ENCODE measurements at regions not wholly inside any gene's neighbourhood (a gene's known extent, or its start where the extent isn't known, plus 50 kb on each side); places are given as distances from the start of the nearest gene placed in this dataset.

DNA sequence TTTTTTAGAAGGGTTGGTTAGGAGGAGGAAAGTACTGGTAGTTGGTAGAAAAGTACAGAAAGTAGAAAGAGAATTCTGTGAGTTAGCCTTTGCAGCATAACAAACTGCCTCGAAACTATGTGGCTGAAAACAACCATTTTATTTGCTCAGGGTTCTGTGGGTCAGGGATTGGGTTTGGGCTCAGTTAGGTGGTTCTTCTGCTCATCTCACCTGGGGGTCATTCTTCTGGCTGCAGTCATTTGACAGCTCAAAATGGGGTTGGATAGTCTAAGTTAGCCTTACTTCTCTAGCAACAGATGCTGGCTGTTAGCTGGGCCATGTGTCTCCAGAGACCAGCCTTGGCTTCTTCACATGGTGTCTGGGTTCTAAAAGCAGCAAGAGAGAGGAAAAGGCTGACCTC, 119.4 kb downstream of the SMIM20 start:
- DNase-seq (ENCODE audit: low read depth), result no peak
- TF ChIP-seq CTCF (IDR thresholded peaks at IDR 0.05; ENCODE audit: control insufficient read depth, insufficient read depth, low read depth, low read length, missing control alignments), result no peak
- no peak overlapping the region for H3K4me3 ChIP-seq (ENCODE audit: control insufficient read depth, low read depth, low read length)

DNA sequence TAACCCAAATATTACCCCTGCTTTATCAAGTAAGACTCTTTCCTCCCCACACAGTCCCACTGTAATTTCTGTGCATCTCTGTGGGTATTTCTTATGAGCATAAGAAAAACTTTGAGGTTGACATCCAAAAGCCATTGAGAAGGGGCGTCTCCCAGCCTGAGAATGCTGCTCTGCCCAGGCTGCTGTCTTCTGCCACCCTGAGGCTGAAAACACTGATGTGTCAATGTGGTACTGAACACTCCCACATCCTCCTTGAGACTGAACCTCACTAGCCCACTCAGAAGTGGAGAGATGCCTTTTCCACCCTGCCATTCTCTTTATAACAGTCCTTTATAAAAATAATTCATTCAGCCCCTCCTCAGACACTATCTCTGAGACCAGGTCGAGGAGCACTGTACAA, 120.8 kb downstream of the SMIM20 start:
- DNase-seq (ENCODE audit: low read depth), result no peak
- H3K4me3 ChIP-seq (ENCODE audit: control insufficient read depth, low read depth, low read length), result no peak overlapping the region
- no peak for TF ChIP-seq CTCF (IDR thresholded peaks at IDR 0.05; ENCODE audit: control insufficient read depth, insufficient read depth, low read depth, low read length, missing control alignments)

DNA sequence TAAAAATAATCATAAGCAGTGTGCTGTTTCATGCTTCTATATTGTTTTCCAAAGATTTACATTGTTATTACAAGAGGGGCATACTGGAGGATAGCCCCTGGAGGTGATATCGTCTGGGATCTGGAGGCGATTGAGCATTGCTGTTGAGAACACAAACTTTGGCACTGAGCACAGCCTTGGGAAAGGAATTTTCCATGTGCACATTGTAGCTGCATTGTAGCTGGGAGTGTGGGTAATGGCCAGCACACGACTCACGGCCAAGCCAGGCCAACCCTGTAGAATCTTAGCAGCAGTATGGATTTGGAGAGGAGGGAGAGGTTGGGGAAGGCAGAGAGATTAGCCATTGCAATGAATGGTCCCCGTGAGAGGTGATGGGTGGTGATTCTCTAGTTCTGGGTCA, 121.9 kb downstream of the SMIM20 start:
- TF ChIP-seq CTCF (IDR thresholded peaks at IDR 0.05; ENCODE audit: control insufficient read depth, insufficient read depth, low read depth, low read length, missing control alignments), result no peak
- H3K4me3 ChIP-seq (ENCODE audit: control insufficient read depth, low read depth, low read length), result no peak overlapping the region
- no peak for DNase-seq (ENCODE audit: low read depth)

DNA sequence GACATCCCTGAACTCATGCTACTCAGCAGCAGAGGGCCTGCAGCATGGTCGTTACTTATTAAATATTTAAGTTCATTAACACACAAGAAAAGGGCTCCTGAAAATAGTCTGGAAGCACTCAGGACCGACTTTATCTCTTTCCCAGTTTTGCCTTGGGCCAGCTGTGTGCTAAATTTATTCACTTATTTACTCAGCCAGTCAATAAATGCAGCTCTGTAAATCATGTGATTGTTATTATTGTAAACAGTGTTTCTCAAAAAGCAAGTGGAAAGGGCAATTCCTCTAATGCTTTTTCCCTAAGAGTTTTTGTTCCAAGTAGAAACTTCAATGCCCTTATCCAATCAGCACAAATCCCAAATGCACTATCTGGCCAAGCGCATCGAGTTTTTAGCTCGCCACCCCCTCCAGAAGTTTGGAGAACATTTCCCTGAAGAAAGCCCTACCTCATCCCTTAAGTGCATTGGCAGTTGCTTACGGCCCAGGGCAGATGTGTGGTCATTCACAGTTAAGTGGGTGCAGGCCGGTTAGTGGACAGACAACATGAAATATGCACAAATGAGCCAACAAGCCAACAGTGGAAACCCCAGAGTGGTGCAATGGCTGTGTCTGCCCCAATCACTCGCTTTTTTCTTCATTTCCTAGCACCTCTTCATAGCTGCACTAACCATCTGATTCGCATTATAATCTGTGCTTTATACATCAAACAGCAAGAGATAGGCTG, 125.8 kb downstream of the SMIM20 start:
- TF ChIP-seq CTCF (IDR thresholded peaks at IDR 0.05; ENCODE audit: control insufficient read depth, insufficient read depth, low read depth, low read length, missing control alignments), result no peak
- no peak for DNase-seq (ENCODE audit: low read depth)
- no peak overlapping the region for H3K4me3 ChIP-seq (ENCODE audit: control insufficient read depth, low read depth, low read length)

- no peak overlapping the region for H3K4me3 ChIP-seq (ENCODE audit: control insufficient read depth, low read depth, low read length)
- no peak for DNase-seq (ENCODE audit: low read depth)
- no peak for TF ChIP-seq CTCF (IDR thresholded peaks at IDR 0.05; ENCODE audit: control insufficient read depth, insufficient read depth, low read depth, low read length, missing control alignments)
Observed at GRCh38 chr4:26044524-26044923, 130.5 kb downstream of the SMIM20 start.

- no peak for TF ChIP-seq CTCF (IDR thresholded peaks at IDR 0.05; ENCODE audit: control insufficient read depth, insufficient read depth, low read depth, low read length, missing control alignments)
- no peak for DNase-seq (ENCODE audit: low read depth)
- no peak overlapping the region for H3K4me3 ChIP-seq (ENCODE audit: control insufficient read depth, low read depth, low read length)
Observed at GRCh38 chr4:26044983-26045382, 131.0 kb downstream of the SMIM20 start.

All from AG09309 (cell line).